ENCODE measurements at regions not wholly inside any gene's neighbourhood (a gene's known extent, or its start where the extent isn't known, plus 50 kb on each side); places are given as distances from the start of the nearest gene placed in this dataset.
"Not testable (repeated sequence)": the region's sequence is repeated elsewhere in the genome, so short reads cannot be mapped to it uniquely, and the experiment has no call there.

DNA sequence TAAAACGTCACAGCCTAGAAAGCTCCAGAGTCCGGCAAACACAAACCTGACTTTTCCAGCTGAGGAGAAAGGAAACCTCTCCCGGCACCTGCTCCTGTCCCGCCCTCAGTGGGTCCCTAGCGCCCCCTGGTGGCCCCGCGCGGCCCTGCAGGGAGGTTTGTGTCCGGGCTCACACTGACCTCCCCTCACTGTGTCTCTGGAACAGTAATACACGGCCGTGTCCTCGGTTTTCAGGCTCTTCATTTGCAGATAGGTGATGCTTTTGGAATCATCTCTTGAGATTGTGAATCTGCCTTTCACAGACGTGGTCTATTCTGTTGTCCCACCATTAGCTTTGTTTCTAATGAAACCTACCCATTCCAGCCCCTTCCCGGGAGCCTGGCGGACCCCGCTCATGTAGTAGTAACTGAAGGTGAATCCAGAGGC lies 731.2 kb downstream of the TMEM121 start:
- not testable (repeated sequence) for DNase-seq (ENCODE audit: low spot score)

DNA sequence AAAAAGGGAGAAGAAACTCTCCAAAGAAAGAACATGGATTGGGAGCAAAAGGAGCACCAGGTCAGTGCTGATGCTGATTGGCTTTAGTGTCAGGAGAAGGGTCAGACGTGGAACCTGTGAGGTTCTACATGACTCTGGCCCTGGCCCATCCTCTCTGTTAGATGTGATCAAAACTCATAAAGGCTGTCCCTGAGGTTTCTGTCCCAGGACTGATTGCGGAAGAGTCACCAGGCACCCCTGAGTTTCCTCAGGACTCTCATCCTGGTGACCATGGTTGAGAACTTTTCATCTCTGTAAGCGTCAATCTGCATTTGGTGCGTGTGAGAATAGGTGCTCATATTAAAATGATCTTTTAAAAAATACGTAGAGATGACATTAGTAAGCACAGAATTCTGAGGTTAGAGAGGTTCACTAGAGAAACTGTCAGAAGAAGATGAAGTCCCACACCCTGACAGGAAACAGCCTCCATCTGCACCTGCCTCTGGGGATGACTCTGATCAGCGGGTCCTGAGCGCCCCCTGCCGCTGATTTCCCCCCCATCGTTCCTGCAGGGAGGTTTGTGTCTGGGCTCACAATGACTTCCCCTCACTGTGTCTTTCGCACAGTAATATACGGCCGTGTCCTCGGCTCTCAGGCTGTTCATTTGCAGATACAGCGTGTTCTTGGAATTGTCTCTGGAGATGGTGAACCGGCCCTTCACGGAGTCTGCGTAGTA lies 741.8 kb downstream of the TMEM121 start:
- no peak for DNase-seq (ENCODE audit: low spot score)

DNA sequence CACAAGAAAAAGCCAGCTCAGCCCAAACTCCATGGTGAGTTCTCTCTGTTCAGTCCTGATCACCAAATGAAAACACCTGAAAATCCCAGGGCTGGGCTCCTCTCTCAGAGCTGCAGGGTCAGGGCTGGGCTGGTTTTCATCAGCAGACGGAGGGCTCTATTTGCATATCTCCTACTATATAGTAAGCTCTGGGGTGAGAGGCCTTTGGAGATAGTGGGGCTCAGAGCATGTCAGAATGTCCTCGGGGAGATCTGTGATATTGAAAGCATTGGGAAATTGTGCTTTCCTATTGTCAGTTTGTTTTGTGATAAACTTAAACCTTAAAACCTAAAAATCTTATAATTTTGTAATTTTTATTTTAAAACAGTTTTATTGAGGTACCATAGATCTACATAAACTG lies 742.6 kb downstream of the TMEM121 start:
- DNase-seq (ENCODE audit: low spot score): no peak

- DNase-seq (ENCODE audit: low spot score): no peak
Observed at GRCh38 chr14:106269451-106270204, 743.2 kb downstream of the TMEM121 start.

- DNase-seq (ENCODE audit: low spot score): not testable (repeated sequence)
Observed at GRCh38 chr14:106270476-106271121, 744.2 kb downstream of the TMEM121 start.

DNA sequence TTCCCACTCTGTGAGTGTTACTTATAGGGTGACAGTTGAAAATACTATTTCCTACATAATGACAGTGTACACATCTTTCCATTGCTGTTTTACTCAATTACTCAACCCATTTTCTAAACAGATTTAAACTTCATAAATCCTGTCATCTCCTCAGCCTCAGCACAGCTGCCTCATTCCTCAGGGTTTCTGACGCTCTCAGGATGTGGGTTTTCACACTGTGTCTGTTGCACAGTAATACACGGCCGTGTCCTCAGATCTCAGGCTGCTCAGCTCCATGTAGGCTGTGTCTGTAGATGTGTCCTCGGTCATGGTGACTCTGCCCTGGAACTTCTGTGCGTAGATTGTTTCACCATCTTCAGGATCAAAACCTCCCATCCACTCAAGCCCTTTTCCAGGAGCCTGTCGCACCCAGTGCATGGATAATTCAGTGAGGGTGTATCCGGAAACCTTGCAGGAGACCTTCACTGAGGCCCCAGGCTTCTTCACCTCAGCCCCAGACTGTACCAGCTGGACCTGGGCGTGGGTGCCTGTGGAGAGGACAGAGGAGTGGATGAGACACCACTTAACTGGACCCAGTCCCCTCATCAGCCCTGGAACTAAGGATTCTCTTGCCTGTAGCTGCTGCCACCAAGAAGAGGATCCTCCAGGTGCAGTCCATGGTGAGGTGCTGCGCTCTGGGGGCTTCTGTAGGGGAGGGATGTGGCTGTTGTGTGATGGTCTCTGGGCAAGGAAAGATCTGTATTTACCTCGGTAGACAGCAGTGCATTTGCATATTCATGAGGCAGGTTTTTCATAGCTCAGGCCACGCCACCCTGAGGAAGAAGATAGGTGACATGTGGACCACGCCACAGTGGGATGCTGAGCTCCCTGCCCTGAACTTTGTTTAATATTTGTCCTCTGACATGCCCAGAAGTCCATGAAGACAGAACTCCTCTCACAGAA lies 750.2 kb downstream of the TMEM121 start:
- no peak for DNase-seq (ENCODE audit: low spot score)

GRCh38 chr14:106277503-106277902 lies 751.1 kb downstream of the TMEM121 start:
- no peak for DNase-seq (ENCODE audit: low spot score)

GRCh38 chr14:106280876-106281275 lies 754.5 kb downstream of the TMEM121 start:
- no peak for DNase-seq (ENCODE audit: low spot score)

DNA sequence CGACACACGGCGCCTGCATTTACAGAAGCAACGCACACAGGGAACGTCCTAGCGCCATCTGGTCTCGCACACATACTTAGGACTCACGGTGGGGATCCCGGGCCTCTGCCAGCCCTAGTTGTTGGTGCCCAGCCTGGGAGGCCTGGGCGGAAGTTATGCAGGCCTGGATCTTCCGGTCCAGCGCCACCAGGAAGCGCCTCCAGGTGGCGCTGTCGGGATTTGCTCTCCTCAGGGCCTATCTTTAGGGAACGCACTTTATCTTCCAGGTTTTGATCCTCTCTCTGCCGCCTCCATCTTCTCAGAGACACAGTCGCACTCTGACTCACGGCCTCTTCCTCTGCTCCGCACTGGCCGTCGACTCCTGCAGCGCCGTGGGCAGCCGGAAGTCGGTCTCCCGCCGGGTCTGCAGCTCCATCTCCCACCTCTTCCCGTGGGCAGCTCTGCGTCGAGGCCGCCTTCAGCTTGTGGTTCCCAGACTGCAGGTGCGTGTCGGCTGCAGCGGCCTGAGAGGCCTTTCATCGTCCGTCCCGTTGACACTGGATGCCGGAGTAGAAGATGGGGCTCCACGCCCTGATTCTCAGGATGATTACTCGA lies 760.4 kb downstream of the TMEM121 start:
- no peak for DNase-seq (ENCODE audit: low spot score)

- no peak for DNase-seq (ENCODE audit: low spot score)
Observed at GRCh38 chr14:106287506-106287905, 761.1 kb downstream of the TMEM121 start.

DNA sequence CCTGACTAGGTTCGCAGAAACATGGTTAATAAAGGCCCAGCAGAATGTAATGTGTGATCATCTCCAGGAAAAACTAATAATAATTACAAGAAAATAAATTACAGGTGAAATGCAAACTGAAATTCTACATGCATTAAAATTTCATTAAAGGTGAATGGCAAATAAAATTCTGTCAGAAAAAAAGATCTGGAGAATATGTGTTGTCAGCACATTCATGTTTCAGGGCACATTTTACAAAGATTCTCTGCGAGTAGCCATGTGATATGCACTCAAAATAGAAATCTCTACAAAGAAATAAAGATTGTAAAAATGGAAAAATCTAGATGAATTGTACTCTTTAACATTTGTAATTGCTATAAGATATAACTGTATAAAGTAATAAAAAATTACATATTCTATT lies 765.2 kb downstream of the TMEM121 start:
- no peak for DNase-seq (ENCODE audit: low spot score)

DNA sequence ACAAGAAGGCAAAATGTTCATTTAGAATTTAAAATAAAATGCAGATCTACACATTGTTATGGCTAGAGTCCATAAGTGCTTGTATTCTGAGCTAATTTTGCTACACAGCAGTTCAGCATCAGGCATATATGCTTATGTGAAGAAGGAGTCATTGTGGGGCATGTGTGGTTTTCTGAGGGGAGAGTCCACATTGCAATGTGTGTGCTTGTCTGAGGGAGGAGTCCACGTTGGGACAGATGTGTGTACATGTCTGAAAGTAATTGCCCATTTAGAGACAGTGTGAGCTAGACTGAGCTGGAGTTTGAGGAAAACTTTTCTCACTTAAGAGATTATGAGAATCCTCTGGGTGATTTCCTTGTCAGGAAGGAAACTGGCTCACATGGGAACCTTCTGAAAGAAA lies 767.9 kb downstream of the TMEM121 start:
- no peak for DNase-seq (ENCODE audit: low spot score)

GRCh38 chr14:106300951-106301510 lies 774.6 kb downstream of the TMEM121 start:
- DNase-seq (ENCODE audit: low spot score): not testable (repeated sequence)

DNA sequence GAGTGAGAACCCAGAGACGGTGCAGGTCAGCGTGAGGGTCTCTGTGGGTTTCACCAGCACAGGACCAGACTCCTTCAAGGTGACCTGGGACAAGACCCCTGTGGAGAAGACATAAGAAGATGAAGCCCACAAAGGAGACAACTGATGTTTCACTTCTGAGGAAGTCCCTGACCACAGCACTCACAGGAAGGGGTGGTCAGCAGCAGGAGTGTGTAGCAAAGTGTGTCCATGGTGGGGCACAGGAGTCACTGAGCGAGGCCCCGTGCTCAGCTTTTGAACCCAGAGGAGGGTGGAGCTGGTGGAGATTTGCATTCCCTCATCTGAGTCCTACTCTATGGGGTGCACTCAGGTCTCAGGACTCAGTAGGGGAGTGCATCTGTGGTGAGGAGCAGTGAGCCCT lies 775.2 kb downstream of the TMEM121 start:
- DNase-seq (ENCODE audit: low spot score): not testable (repeated sequence)

- no peak for DNase-seq (ENCODE audit: low spot score)
Observed at GRCh38 chr14:106302661-106303060, 776.3 kb downstream of the TMEM121 start.

DNA sequence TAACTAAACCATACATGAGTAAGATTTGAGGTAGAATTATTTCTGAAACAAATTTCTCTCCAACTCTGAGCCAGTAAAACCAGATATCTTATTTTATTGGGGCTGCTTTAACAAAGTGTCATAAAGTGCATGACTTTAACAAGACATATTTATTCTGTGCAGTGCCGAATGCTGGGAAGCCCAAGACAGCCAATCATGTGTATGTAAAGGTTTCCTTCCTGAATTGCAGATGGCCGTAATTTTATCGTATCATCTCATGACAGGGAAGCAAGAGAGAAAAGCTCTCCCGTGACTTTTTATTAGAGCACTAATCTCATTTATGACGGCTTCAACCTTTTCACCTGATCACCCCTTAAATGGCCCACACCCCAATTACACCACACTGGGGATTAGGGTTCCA lies 777.9 kb downstream of the TMEM121 start:
- no peak for DNase-seq (ENCODE audit: low spot score)

GRCh38 chr14:106308839-106309389 lies 782.5 kb downstream of the TMEM121 start:
- DNase-seq (ENCODE audit: low spot score): no peak

- DNase-seq (ENCODE audit: low spot score): no peak
Observed at GRCh38 chr14:106309423-106309822, 783.0 kb downstream of the TMEM121 start.

- DNase-seq (ENCODE audit: low spot score): no peak
Observed at GRCh38 chr14:106315436-106315835, 789.1 kb downstream of the TMEM121 start.

DNA sequence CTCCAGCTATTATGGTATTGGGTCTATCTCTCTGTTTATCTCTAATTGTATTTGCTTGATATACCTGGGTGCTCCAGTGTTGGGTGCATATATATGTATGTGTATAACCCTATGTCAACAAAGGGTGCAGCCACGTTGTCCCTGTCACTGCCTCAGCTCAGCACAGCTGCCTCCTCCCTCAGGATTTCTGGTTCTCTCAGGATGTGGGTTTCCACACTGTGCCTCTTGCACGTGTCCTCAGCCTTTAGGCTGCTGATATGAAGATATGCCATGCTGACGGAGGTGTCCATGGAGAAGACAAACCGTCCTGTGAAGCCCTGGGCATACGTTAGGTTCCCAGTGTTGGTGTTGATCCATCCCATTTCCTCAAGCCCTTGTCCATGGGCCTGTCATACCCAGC lies 791.2 kb downstream of the TMEM121 start:
- no peak for DNase-seq (ENCODE audit: low spot score)

GRCh38 chr14:106318700-106319099 lies 792.3 kb downstream of the TMEM121 start:
- DNase-seq (ENCODE audit: low spot score): no peak
